ENCODE measurements at regions not wholly inside any gene's neighbourhood (a gene's known extent, or its start where the extent isn't known, plus 50 kb on each side); places are given as distances from the start of the nearest gene placed in this dataset.

- no peak for TF ChIP-seq EZH2phosphoT487 (IDR thresholded peaks at IDR 0.05; ENCODE audit: borderline replicate concordance)
- TF ChIP-seq CTCF (conservative IDR thresholded peaks at IDR 0.05; ENCODE audit: low read length), result peak; percentile 73
Measured at GRCh38 chr2:57516698-57517340, 529.8 kb upstream of the VRK2 start.
